ENCODE measurements at regions not wholly inside any gene's neighbourhood (a gene's known extent, or its start where the extent isn't known, plus 50 kb on each side); places are given as distances from the start of the nearest gene placed in this dataset.

DNA sequence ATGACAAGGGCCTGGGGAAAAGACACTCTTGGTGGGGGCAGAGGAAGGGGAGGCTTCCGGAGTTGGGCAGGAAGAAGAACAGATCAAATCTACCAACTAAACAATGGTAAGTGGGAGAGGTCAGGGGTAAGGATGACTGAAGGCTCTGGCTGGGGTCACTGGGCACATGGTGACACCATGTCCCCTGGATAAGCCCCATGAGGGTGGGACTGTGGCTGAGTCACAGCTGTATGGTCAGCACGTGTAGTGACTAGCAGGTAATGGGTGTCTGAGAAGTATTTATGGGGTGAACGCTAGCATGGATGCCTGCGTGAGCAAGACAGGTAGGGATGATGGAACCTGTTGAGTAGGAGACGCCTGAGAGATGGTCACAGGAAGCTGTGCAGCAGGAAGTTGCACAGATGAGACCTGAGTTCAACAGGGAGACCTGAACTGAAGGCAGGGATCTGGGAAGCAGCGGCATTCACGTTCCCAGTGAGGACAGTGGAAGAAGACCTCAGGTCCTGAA lies 64.5 kb upstream of the SNX9 start:
- intact Hi-C loops (cut with micrococcal nuclease): no loop called here
- CTCF ChIA-PET: interaction anchor here (0.6 to 14.7 kb wide), 6 partner anchors 10 to 765 kb away, joined by 3 to 340 read pairs (median 8); no protein-coding TSS in a partner anchor
- no peak overlapping the region for H3K4me3 ChIP-seq (ENCODE audit: control extremely low read depth in 1 of 5, extremely low read depth in 1 of 5, insufficient read depth in 1 of 5, low read depth in 2 of 5, low read length in 4 of 5)
- no peaks in the 10 kb centered on the region for H4K20me1 ChIP-seq (ENCODE audit: control insufficient read depth, insufficient read depth, low read length, poor library complexity, severe bottlenecking)
- H2AFZ ChIP-seq (ENCODE audit: insufficient read depth, low read depth, low read length, poor library complexity, severe bottlenecking): no peak overlapping the region
- H3K9me3 Mint-ChIP-seq (ENCODE audit: insufficient read depth): no peaks in the 10 kb centered on the region
- no peaks in the 10 kb centered on the region for H3K9me3 ChIP-seq (ENCODE audit: control extremely low read depth in 1 of 3, control insufficient read depth in 2 of 3, insufficient read depth in 1 of 3, low read length in 2 of 3)
- H3K4me1 ChIP-seq (ENCODE audit: control insufficient read depth in 2 of 2, insufficient read depth in 2 of 2, low read length in 2 of 2): peaks cover 45 to 60% of the 10 kb centered on the region in 2 donors
- no peak overlapping the region for H3K4me2 ChIP-seq (replicated peaks; ENCODE audit: low read depth, low read length, poor library complexity, severe bottlenecking)
- peaks cover 75% of the 10 kb centered on the region for H3K4me1 Mint-ChIP-seq
- peaks cover 15% of the 10 kb centered on the region for H3K79me2 ChIP-seq (ENCODE audit: control insufficient read depth, insufficient read depth, low read length)
- DNase-seq (no peak), ATAC-seq (ENCODE audit: low read depth) (no peak)
- no peak overlapping the region for H3K27ac ChIP-seq (ENCODE audit: low read length in 2 of 2)
- H3K4me3 Mint-ChIP-seq: peak overlapping the region; percentile 12
- POLR2A ChIA-PET: interaction anchor here (0.6 kb wide), 2 partner anchors 67 to 81 kb away, joined by 4 to 5 read pairs; no protein-coding TSS in a partner anchor
- no peak for TF ChIP-seq EZH2 (IDR thresholded peaks at IDR 0.05; ENCODE audit: borderline replicate concordance, insufficient read depth, low read depth, low read length, poor library complexity, severe bottlenecking)
- TF ChIP-seq, protein P1, sequence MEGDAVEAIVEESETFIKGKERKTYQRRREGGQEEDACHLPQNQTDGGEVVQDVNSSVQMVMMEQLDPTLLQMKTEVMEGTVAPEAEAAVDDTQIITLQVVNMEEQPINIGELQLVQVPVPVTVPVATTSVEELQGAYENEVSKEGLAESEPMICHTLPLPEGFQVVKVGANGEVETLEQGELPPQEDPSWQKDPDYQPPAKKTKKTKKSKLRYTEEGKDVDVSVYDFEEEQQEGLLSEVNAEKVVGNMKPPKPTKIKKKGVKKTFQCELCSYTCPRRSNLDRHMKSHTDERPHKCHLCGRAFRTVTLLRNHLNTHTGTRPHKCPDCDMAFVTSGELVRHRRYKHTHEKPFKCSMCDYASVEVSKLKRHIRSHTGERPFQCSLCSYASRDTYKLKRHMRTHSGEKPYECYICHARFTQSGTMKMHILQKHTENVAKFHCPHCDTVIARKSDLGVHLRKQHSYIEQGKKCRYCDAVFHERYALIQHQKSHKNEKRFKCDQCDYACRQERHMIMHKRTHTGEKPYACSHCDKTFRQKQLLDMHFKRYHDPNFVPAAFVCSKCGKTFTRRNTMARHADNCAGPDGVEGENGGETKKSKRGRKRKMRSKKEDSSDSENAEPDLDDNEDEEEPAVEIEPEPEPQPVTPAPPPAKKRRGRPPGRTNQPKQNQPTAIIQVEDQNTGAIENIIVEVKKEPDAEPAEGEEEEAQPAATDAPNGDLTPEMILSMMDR (IDR thresholded peaks at IDR 0.05): no peak
- peak overlapping the region; percentile 8 for H3K27ac Mint-ChIP-seq
- peaks cover 0 to 3% (median under 1%) of the 10 kb centered on the region in 4 experiments for H3K27me3 ChIP-seq (replicated peaks in 1 of 4; ENCODE audit: control extremely low read depth in 1 of 4, control insufficient read depth in 3 of 4, insufficient read depth in 4 of 4, low read length in 3 of 4)
- no peaks in the 10 kb centered on the region for H3K36me3 ChIP-seq (replicated peaks in 1 of 2; ENCODE audit: control extremely low read depth in 1 of 2, control insufficient read depth in 1 of 2, extremely low read depth in 1 of 2, insufficient read depth in 2 of 2, low read length in 1 of 2)
- WGBS (ENCODE audit: insufficient coverage): 99% methylated on average over 6 of the region's 7 CpGs
- H3K27me3 Mint-ChIP-seq: peaks cover 9% of the 10 kb centered on the region
- H3K9ac ChIP-seq (ENCODE audit: low read length): no peak overlapping the region

DNA sequence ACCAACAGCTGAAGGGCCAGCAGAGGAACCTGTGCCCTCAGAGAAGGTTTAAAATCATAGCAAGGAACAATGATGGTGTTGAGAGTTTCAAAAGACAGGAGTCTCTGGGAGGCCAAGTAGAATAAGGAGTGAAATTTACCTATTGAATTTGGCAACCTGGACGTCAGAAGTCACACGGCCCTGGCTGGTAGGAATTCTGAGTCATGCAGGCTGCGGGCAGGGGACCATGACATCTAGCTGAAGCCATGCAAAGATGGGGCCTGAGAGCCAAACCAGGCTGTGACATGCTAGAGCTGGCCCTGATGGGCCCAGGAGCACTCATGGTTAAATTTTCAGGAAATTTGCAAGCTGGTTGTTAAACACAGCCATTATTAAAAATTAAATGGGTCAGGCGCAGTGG lies 64.0 kb upstream of the SNX9 start:
- peaks cover 0 to 3% (median 0%) of the 10 kb centered on the region in 4 experiments for H3K27me3 ChIP-seq (replicated peaks in 1 of 4; ENCODE audit: control extremely low read depth in 1 of 4, control insufficient read depth in 3 of 4, insufficient read depth in 4 of 4, low read length in 3 of 4)
- H3K4me1 Mint-ChIP-seq: peaks cover 80% of the 10 kb centered on the region
- ChIA-PET CTCF (interaction anchor here (0.6 to 14.7 kb wide), 3 partner anchors 10 to 766 kb away, joined by 3 to 340 read pairs (median 4); no protein-coding TSS in a partner anchor), POLR2A (interaction anchor here (0.6 kb wide), 2 partner anchors 67 to 81 kb away, joined by 4 to 5 read pairs; no protein-coding TSS in a partner anchor)
- H3K4me2 ChIP-seq (replicated peaks; ENCODE audit: low read depth, low read length, poor library complexity, severe bottlenecking): no peak overlapping the region
- no peaks in the 10 kb centered on the region for H3K9me3 ChIP-seq (ENCODE audit: control extremely low read depth in 1 of 3, control insufficient read depth in 2 of 3, insufficient read depth in 1 of 3, low read length in 2 of 3)
- no peaks in the 10 kb centered on the region for H3K36me3 ChIP-seq (replicated peaks in 1 of 2; ENCODE audit: control extremely low read depth in 1 of 2, control insufficient read depth in 1 of 2, extremely low read depth in 1 of 2, insufficient read depth in 2 of 2, low read length in 1 of 2)
- H3K4me3 Mint-ChIP-seq: peak overlapping the region; percentile 12
- intact Hi-C loops (cut with micrococcal nuclease): no loop called here
- TF ChIP-seq EZH2 (IDR thresholded peaks at IDR 0.05; ENCODE audit: borderline replicate concordance, insufficient read depth, low read depth, low read length, poor library complexity, severe bottlenecking): no peak
- TF ChIP-seq, protein P1 (IDR thresholded peaks at IDR 0.05): no peak
- peaks cover 5% of the 10 kb centered on the region for H3K27me3 Mint-ChIP-seq
- no peak overlapping the region for H3K9ac ChIP-seq (ENCODE audit: low read length)
- H2AFZ ChIP-seq (ENCODE audit: insufficient read depth, low read depth, low read length, poor library complexity, severe bottlenecking): no peak overlapping the region
- H3K4me1 ChIP-seq (ENCODE audit: control insufficient read depth in 2 of 2, insufficient read depth in 2 of 2, low read length in 2 of 2): peaks cover 49 to 64% of the 10 kb centered on the region in 2 donors
- H3K9me3 Mint-ChIP-seq (ENCODE audit: insufficient read depth): no peaks in the 10 kb centered on the region
- WGBS (ENCODE audit: insufficient coverage): 86% methylated on average over 4 of the region's 4 CpGs
- no peak overlapping the region for H3K27ac ChIP-seq (ENCODE audit: low read length in 2 of 2)
- ATAC-seq (ENCODE audit: low read depth): no peak
- H3K27ac Mint-ChIP-seq: peak overlapping the region; percentile 8
- no peak overlapping the region for H3K4me3 ChIP-seq (ENCODE audit: control extremely low read depth in 1 of 5, extremely low read depth in 1 of 5, insufficient read depth in 1 of 5, low read depth in 2 of 5, low read length in 4 of 5)
- H4K20me1 ChIP-seq (ENCODE audit: control insufficient read depth, insufficient read depth, low read length, poor library complexity, severe bottlenecking): no peaks in the 10 kb centered on the region
- no peak for DNase-seq
- peaks cover 15% of the 10 kb centered on the region for H3K79me2 ChIP-seq (ENCODE audit: control insufficient read depth, insufficient read depth, low read length)

Data from B cell (primary cell).